OCI-LY1 (cell line): ENCODE measurements at regions not wholly inside any gene's neighbourhood (a gene's known extent, or its start where the extent isn't known, plus 50 kb on each side); places are given as distances from the start of the nearest gene placed in this dataset.
"Not testable (repeated sequence)": the region's sequence is repeated elsewhere in the genome, so short reads cannot be mapped to it uniquely, and the experiment has no call there.

Experiments
- CTCF ChIP-seq: fragments of 200-600 bp; sonication (generic), shearing (Covaris generic); IDR thresholded peaks from 2 replicates; pipeline ENCODE4 v1.5.1; 2017; ENCODE audit warnings: mild to moderate bottlenecking, antibody characterized with exemption, low read length, moderate library complexity, mixed read lengths
- EZH2 ChIP-seq: fragments of 200-600 bp; sonication (generic), shearing (Covaris generic); IDR thresholded peaks from 2 replicates; pipeline ENCODE4 v1.8.0; 2017; ENCODE audit warnings: borderline replicate concordance, mixed run types, mild to moderate bottlenecking, antibody characterized with exemption, low read length, moderate library complexity, mixed read lengths

- TF ChIP-seq CTCF, EZH2: not testable (repeated sequence)
These were observed 1178.9 kb upstream of the CRIM1 start for GRCh38 chr2:35176726-35177125.
